ENCODE measurements at regions not wholly inside any gene's neighbourhood (a gene's known extent, or its start where the extent isn't known, plus 50 kb on each side); places are given as distances from the start of the nearest gene placed in this dataset.

- no peak for TF ChIP-seq CTCF (IDR thresholded peaks at IDR 0.05)
- H3K4me3 Mint-ChIP-seq: no peak overlapping the region
- H3K9me3 Mint-ChIP-seq: peaks cover 56% of the 10 kb centered on the region
- H3K27me3 Mint-ChIP-seq (ENCODE audit: low read depth, poor library complexity): peaks cover 14% of the 10 kb centered on the region
- DNase-seq: no peak
- peaks cover 6% of the 10 kb centered on the region for H3K4me1 Mint-ChIP-seq
- no peaks in the 10 kb centered on the region for H3K36me3 Mint-ChIP-seq (ENCODE audit: low read depth)
- H3K27ac Mint-ChIP-seq: no peak overlapping the region
Measured at GRCh38 chr7:159196584-159196983, 51.9 kb upstream of the VIPR2 start.

- H3K4me3 Mint-ChIP-seq: no peak overlapping the region
- H3K27me3 Mint-ChIP-seq (ENCODE audit: low read depth, poor library complexity): peaks cover 14% of the 10 kb centered on the region
- H3K36me3 Mint-ChIP-seq (ENCODE audit: low read depth): no peaks in the 10 kb centered on the region
- TF ChIP-seq CTCF (IDR thresholded peaks at IDR 0.05): no peak
- peaks cover 6% of the 10 kb centered on the region for H3K4me1 Mint-ChIP-seq
- no peak for DNase-seq
- H3K27ac Mint-ChIP-seq: no peak overlapping the region
- H3K9me3 Mint-ChIP-seq: peaks cover 59% of the 10 kb centered on the region
Measured at GRCh38 chr7:159195946-159196345, 51.3 kb upstream of the VIPR2 start.
